B cell (primary cell): ENCODE measurements at regions not wholly inside any gene's neighbourhood (a gene's known extent, or its start where the extent isn't known, plus 50 kb on each side); places are given as distances from the start of the nearest gene placed in this dataset.

ENCODE experiments used
- ATAC-seq: fragments of 200-7000 bp; cut with Tn5 transposase; one replicate; pipeline ENCODE4 v1.10.0; 2021; ENCODE audit warnings: low read depth, mild to moderate bottlenecking, moderate number of reproducible peaks, moderate library complexity
- CTCF ChIA-PET: fragments of 350-600 bp; sonication (Branson Sonifier 250); formaldehyde crosslinking; loops from one replicate; lab custom pipeline; 2021; ENCODE audit warnings: antibody characterized with exemption, inconsistent platforms; lab: Charles Lee
- POLR2A ChIA-PET: fragments of 350-600 bp; sonication (Branson Sonifier 250); formaldehyde crosslinking; loops from one replicate; lab custom pipeline; 2021; ENCODE audit warnings: antibody characterized with exemption; lab: Charles Lee
- DNase-seq: peaks from one replicate; pipeline ENCODE4 v3.0.0; 2013
- H2AFZ ChIP-seq: 2 replicates; pipeline ENCODE4 v1.6.1; 2012; ENCODE audit warnings: mild to moderate bottlenecking, low read depth, low read length; ENCODE audit not compliant: insufficient read depth, poor library complexity, severe bottlenecking
- H3K27ac ChIP-seq, 2 donors: 1 replicate in 1 of 2; 2 replicates in 1 of 2; pipeline ENCODE4 v1.5.1; 2012 to 2013; ENCODE audit warnings: low read length in 2 of 2, mild to moderate bottlenecking in 2 of 2, moderate library complexity in 1 of 2
- H3K27me3 ChIP-seq, 4 experiments: fragments of 200-600 bp in 1 of 4; sonication (generic) in 1 of 4; replicated peaks in 1 of 4; 1 replicate in 2 of 4; 2 replicates in 2 of 4; pipeline versions ENCODE4 v1.6.1 to v1.7.0; 2013 to 2016; ENCODE audit warnings: low read length in 3 of 4, mild to moderate bottlenecking in 2 of 4, mixed read lengths in 1 of 4, moderate library complexity in 1 of 4; ENCODE audit not compliant: insufficient read depth in 4 of 4, control insufficient read depth in 3 of 4; ENCODE audit errors: control extremely low read depth in 1 of 4
- H3K36me3 ChIP-seq, 2 experiments: replicated peaks in 1 of 2; 1 replicate in 1 of 2; 2 replicates in 1 of 2; pipeline versions ENCODE4 v1.6.1 to v1.7.1; 2013; ENCODE audit warnings: low read length in 1 of 2; ENCODE audit not compliant: insufficient read depth in 2 of 2, control insufficient read depth in 1 of 2; ENCODE audit errors: control extremely low read depth in 1 of 2, extremely low read depth in 1 of 2
- H3K4me1 ChIP-seq, 2 donors: fragments of 200-600 bp in 1 of 2; sonication (generic) in 1 of 2; 1 replicate in 1 of 2; 2 replicates in 1 of 2; pipeline versions ENCODE4 v1.5.1 to v1.6.1; 2013 to 2017; ENCODE audit warnings: low read length in 2 of 2; ENCODE audit not compliant: control insufficient read depth in 2 of 2, insufficient read depth in 2 of 2
- H3K4me2 ChIP-seq: replicated peaks from 2 replicates; pipeline ENCODE3; 2012; ENCODE audit warnings: mild to moderate bottlenecking, low read depth, low read length; ENCODE audit not compliant: poor library complexity, severe bottlenecking
- H3K4me3 ChIP-seq, 5 experiments: fragments of 200-600 bp in 1 of 5; sonication (generic) in 1 of 5; 1 replicate in 3 of 5; 2 replicates in 2 of 5; pipeline versions ENCODE4 v1.5.1 to v1.7.0; 2011 to 2016; ENCODE audit warnings: low read length in 4 of 5, mild to moderate bottlenecking in 4 of 5, low read depth in 2 of 5, control low read depth in 1 of 5, moderate library complexity in 1 of 5; ENCODE audit not compliant: insufficient read depth in 1 of 5; ENCODE audit errors: control extremely low read depth in 1 of 5, extremely low read depth in 1 of 5
- H3K79me2 ChIP-seq: fragments of 200-600 bp; sonication (generic); one replicate; pipeline ENCODE4 v1.6.0; 2016; ENCODE audit warnings: low read length; ENCODE audit not compliant: control insufficient read depth, insufficient read depth
- H3K9ac ChIP-seq: fragments of 200-600 bp; sonication (generic); 2 replicates; pipeline ENCODE4 v1.6.1; 2017; ENCODE audit warnings: mild to moderate bottlenecking, low read length, moderate library complexity
- H3K9me3 ChIP-seq, 3 donors: one replicate each; pipeline versions ENCODE4 v1.6.1 to v1.7.1; 2013; ENCODE audit warnings: low read length in 2 of 3; ENCODE audit not compliant: control insufficient read depth in 2 of 3, insufficient read depth in 1 of 3; ENCODE audit errors: control extremely low read depth in 1 of 3
- H4K20me1 ChIP-seq: 2 replicates; pipeline ENCODE4 v1.6.0; 2012; ENCODE audit warnings: mild to moderate bottlenecking, low read length; ENCODE audit not compliant: insufficient read depth, control insufficient read depth, poor library complexity, severe bottlenecking
- H3K27ac Mint-ChIP-seq: one replicate; pipeline ENCODE4 v1.8.0; 2021; ENCODE audit warnings: mixed read lengths
- H3K27me3 Mint-ChIP-seq: one replicate; pipeline ENCODE4 v1.8.0; 2021; ENCODE audit warnings: mixed read lengths
- H3K4me1 Mint-ChIP-seq: one replicate; pipeline ENCODE4 v1.8.0; 2021; ENCODE audit warnings: mixed read lengths
- H3K4me3 Mint-ChIP-seq: one replicate; pipeline ENCODE4 v1.8.0; 2021; ENCODE audit warnings: mixed read lengths
- H3K9me3 Mint-ChIP-seq: one replicate; pipeline ENCODE4 v1.8.0; 2022; ENCODE audit warnings: mixed read lengths; ENCODE audit not compliant: insufficient read depth
- EZH2 ChIP-seq: IDR thresholded peaks from 2 replicates; pipeline ENCODE4 v1.6.1; 2012; ENCODE audit warnings: borderline replicate concordance, low read depth, mild to moderate bottlenecking, moderate library complexity, low read length; ENCODE audit not compliant: insufficient read depth, poor library complexity, severe bottlenecking
- whole genome bisulfite sequencing: methylation state at CpG from one replicate; pipeline ENCODE4 v1.1.5; 2013; ENCODE audit warnings: missing lambda C conversion rate; ENCODE audit not compliant: insufficient coverage; 5-methylcytosine and 5-hydroxymethylcytosine counted together
- intact Hi-C: fragments of 100-400 bp; cut with micrococcal nuclease; formaldehyde crosslinking; loops from one replicate; pipeline ENCODE4 v1.10.0; 2022
- TF ChIP-seq, protein P1 (sequence below): fragments of 200-600 bp; IDR thresholded peaks from one replicate; pipeline ENCODE4 v1.8.0; 2022; ENCODE audit warnings: antibody characterized with exemption, mild to moderate bottlenecking

DNA sequence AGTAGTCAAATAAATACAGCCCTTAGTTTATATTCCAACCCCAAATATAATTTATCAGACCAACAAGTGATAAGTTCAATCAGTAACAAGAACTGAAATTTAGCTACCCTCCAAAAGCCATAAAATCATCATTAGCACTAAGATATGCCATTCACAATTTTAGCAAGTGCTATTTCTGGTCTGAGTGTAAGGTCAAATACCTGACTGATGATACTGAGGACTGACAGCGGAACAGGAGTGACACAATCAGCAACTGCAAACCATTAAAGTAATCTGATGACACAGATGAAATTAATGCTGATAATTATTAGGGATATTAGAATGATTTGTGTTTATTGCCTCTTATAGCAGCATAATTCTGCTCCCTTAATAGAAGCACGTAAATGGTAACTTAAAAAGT, 152.7 kb upstream of the SPHKAP start:
- Mint-ChIP-seq H3K27me3 (no peaks in the 10 kb centered on the region), H3K9me3 (peaks cover 3% of the 10 kb centered on the region), H3K4me3 (no peak overlapping the region), H3K27ac (no peak overlapping the region), H3K4me1 (no peaks in the 10 kb centered on the region)
- no peaks in the 10 kb centered on the region for H3K4me1 ChIP-seq
- H3K4me3 ChIP-seq: no peak overlapping the region
- no peak overlapping the region for H3K4me2 ChIP-seq
- DNase-seq (no peak), ATAC-seq (no peak)
- TF ChIP-seq, protein P1, sequence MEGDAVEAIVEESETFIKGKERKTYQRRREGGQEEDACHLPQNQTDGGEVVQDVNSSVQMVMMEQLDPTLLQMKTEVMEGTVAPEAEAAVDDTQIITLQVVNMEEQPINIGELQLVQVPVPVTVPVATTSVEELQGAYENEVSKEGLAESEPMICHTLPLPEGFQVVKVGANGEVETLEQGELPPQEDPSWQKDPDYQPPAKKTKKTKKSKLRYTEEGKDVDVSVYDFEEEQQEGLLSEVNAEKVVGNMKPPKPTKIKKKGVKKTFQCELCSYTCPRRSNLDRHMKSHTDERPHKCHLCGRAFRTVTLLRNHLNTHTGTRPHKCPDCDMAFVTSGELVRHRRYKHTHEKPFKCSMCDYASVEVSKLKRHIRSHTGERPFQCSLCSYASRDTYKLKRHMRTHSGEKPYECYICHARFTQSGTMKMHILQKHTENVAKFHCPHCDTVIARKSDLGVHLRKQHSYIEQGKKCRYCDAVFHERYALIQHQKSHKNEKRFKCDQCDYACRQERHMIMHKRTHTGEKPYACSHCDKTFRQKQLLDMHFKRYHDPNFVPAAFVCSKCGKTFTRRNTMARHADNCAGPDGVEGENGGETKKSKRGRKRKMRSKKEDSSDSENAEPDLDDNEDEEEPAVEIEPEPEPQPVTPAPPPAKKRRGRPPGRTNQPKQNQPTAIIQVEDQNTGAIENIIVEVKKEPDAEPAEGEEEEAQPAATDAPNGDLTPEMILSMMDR: no peak
- no peak for TF ChIP-seq EZH2
- intact Hi-C loops: no loop called here
- H2AFZ ChIP-seq: no peak overlapping the region
- WGBS: no CpG with 5 or more reads among the region's 2 CpGs
- H3K9ac ChIP-seq: no peak overlapping the region
- no peaks in the 10 kb centered on the region for H4K20me1 ChIP-seq
- CTCF ChIA-PET: no interaction called here
- H3K27me3 ChIP-seq: no peaks in the 10 kb centered on the region
- POLR2A ChIA-PET: no interaction called here
- no peaks in the 10 kb centered on the region for H3K9me3 ChIP-seq
- no peak overlapping the region for H3K27ac ChIP-seq
- H3K79me2 ChIP-seq: no peaks in the 10 kb centered on the region
- H3K36me3 ChIP-seq: no peaks in the 10 kb centered on the region

DNA sequence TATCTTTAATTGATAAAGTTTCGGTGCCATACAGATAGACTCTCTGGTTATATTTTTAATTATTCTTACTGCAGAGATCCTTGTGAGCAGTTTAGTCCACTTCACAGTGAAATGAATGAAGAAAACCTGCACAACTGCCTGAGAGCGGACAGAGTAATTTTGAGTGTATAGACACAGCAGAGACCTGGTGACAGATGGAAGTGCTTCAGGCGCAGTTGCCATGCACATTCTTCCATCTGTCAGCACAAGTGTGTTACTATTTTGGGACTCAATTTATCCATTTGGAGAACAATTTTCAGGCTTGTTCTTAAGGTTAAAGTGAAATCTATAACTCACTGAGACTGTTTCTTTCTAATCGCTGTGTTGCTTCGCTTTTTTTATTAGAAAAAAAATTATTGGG, 147.8 kb upstream of the SPHKAP start:
- Histone ChIP-seq H3K4me1 (no peaks in the 10 kb centered on the region), H4K20me1 (no peaks in the 10 kb centered on the region), H3K36me3 (no peaks in the 10 kb centered on the region), H3K27ac (no peak overlapping the region), H3K27me3 (no peaks in the 10 kb centered on the region), H3K9ac (no peak overlapping the region), H3K9me3 (peaks cover 0 to 14% (median 0%) of the 10 kb centered on the region in 3 donors), H2AFZ (no peak overlapping the region), H3K4me3 (no peak overlapping the region), H3K4me2 (no peak overlapping the region), H3K79me2 (no peaks in the 10 kb centered on the region)
- POLR2A ChIA-PET: no interaction called here
- TF ChIP-seq, protein P1: no peak
- no peak for TF ChIP-seq EZH2
- ATAC-seq: no peak
- no peak overlapping the region for H3K27ac Mint-ChIP-seq
- CTCF ChIA-PET: no interaction called here
- no peak for DNase-seq
- intact Hi-C loops: no loop called here
- H3K27me3 Mint-ChIP-seq: no peaks in the 10 kb centered on the region
- H3K4me3 Mint-ChIP-seq: no peak overlapping the region
- H3K9me3 Mint-ChIP-seq: peaks cover 8% of the 10 kb centered on the region
- no CpG with 5 or more reads among the region's 5 CpGs for WGBS
- H3K4me1 Mint-ChIP-seq: no peaks in the 10 kb centered on the region
